ENCODE measurements at regions not wholly inside any gene's neighbourhood (a gene's known extent, or its start where the extent isn't known, plus 50 kb on each side); places are given as distances from the start of the nearest gene placed in this dataset.

- DNase-seq: no peak
These were observed 129.0 kb upstream of the TNFAIP3 start for GRCh38 chr6:137737836-137738596.

GRCh38 chr6:137738931-137739504, 128.0 kb upstream of the TNFAIP3 start:
- DNase-seq: no peak

- no peak for DNase-seq
These were observed 127.5 kb upstream of the TNFAIP3 start for GRCh38 chr6:137739544-137739943.

- DNase-seq: no peak
These were observed 126.8 kb upstream of the TNFAIP3 start for GRCh38 chr6:137740091-137740755.

- no peak for DNase-seq
These were observed 125.9 kb upstream of the TNFAIP3 start for GRCh38 chr6:137740967-137741761.

GRCh38 chr6:137743493-137743892, 123.6 kb upstream of the TNFAIP3 start:
- no peak for DNase-seq

GRCh38 chr6:137744877-137745276, 122.2 kb upstream of the TNFAIP3 start:
- no peak for DNase-seq

GRCh38 chr6:137745321-137745720, 121.7 kb upstream of the TNFAIP3 start:
- DNase-seq: no peak

GRCh38 chr6:137746264-137746663, 120.8 kb upstream of the TNFAIP3 start:
- DNase-seq: no peak

- DNase-seq: no peak
These were observed 117.3 kb upstream of the TNFAIP3 start for GRCh38 chr6:137749696-137750211.

- DNase-seq: no peak
These were observed 116.8 kb upstream of the TNFAIP3 start for GRCh38 chr6:137750297-137750696.

- DNase-seq: no peak
These were observed 115.1 kb upstream of the TNFAIP3 start for GRCh38 chr6:137751768-137752560.

GRCh38 chr6:137754366-137754765, 112.7 kb upstream of the TNFAIP3 start:
- DNase-seq: no peak

- no peak for DNase-seq
These were observed 112.2 kb upstream of the TNFAIP3 start for GRCh38 chr6:137754866-137755265.

- no peak for DNase-seq
These were observed 111.8 kb upstream of the TNFAIP3 start for GRCh38 chr6:137755284-137755683.

- DNase-seq: no peak
These were observed 110.3 kb upstream of the TNFAIP3 start for GRCh38 chr6:137756788-137757187.

GRCh38 chr6:137758661-137759060, 108.4 kb upstream of the TNFAIP3 start:
- no peak for DNase-seq

- no peak for DNase-seq
These were observed 107.4 kb upstream of the TNFAIP3 start for GRCh38 chr6:137759624-137760023.

GRCh38 chr6:137761072-137761471, 106.0 kb upstream of the TNFAIP3 start:
- no peak for DNase-seq

GRCh38 chr6:137761487-137761886, 105.6 kb upstream of the TNFAIP3 start:
- no peak for DNase-seq

- DNase-seq: no peak
These were observed 104.6 kb upstream of the TNFAIP3 start for GRCh38 chr6:137762168-137763090.
